GM19324 (cell line): ENCODE measurements at regions not wholly inside any gene's neighbourhood (a gene's known extent, or its start where the extent isn't known, plus 50 kb on each side); places are given as distances from the start of the nearest gene placed in this dataset.

Experiments
- ATAC-seq: cut with Tn5 transposase; IDR thresholded peaks from one replicate; pipeline ENCODE4 v1.9.1; 2021; ENCODE audit warnings: mild to moderate bottlenecking, moderate library complexity; ENCODE audit not compliant: unreplicated experiment, low FRiP score

DNA sequence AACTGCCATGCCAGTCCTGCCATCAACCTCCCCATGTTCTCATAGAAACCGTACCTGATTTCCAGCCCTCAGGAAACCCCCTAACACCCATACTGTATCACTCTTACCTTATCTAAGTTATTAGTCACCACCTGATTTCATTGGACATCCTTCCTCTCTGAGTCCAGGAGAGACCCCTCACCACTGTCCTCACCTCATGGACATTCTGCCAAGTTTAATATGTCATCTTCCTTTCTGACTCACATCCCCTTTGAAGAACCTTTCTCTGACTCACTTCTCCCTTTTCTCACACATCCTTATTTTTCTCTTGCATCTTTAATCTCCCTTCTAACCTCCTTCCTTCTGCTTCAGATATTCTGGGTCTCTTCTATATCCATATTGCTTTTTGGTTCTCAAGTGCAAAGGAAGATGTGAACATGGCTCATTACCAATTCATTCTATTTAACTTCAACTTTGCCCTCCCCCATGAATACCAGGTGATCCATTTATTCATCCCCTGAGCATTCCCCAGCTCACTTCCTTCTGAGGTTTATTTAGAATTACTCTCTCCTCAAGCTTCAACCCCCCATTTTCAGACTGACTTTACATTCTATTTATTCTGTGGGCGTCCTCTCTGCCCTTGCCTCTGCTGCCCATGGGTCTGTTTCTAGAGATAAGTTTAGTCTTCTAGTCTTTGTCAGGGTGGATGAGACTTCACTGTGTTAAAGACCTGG lies 206.8 kb upstream of the ESRRG start:
- ATAC-seq, result no peak

GRCh38 chr1:216927633-216928032 lies 204.4 kb upstream of the ESRRG start:
- ATAC-seq, result no peak

DNA sequence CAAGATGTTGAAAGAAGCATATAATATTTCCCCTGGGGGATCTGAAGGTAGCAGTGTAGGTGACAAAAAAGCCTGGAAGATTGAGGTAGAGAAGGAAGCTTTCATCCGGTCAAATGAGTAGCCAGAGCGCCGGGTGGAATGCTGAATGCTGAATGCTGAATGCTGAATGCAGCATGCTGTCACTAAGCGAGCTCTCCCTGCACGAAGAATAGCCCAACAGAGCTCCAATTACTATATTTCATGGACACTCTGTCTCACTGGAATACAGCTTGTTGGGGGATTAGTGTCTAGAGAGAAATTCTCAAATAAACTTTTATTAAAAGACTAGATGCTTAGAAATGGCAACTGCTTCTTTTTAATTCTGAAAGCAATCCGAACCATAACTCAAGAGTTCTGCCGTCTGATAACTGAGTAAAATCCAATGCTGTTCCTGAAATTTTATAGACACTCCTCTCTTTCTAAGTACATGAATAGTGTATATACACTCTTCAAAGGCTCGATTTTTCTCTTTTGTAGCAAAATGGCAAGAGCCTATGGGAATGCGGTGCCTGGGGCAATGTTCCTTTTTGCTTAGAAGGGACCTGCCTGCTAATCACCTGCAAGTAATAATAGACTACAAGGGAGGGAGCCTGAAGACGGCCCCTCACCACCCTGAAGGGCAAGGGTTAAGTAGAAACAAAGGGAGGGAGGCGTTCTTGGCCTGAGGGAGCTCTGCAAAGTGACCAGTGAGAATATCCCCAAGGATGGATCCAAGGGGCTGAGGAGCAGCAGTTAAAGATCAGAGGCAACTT lies 203.7 kb upstream of the ESRRG start:
- no peak for ATAC-seq

- ATAC-seq, result no peak
These were observed 202.9 kb upstream of the ESRRG start for GRCh38 chr1:216925962-216926625.

- no peak for ATAC-seq
These were observed 201.5 kb upstream of the ESRRG start for GRCh38 chr1:216924732-216925131.

DNA sequence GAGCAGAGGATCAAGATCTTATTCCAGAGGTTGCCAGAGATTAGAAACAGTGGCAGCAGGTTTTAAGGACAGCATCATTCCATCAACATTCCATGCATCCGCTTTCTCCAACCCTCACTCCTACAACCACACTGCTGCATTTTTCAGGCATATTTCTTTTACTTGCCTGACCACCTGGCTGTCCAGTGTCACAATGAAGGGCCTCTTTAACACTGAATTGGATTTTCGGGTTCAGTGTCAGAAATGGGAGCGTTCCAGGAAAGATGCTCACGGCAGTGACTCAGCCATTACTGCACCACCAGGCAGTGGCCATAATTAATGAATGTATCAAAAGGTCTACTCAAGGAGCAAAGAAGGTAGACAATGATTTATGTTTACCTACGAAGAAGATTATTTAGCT lies 200.4 kb upstream of the ESRRG start:
- no peak for ATAC-seq

GRCh38 chr1:216922406-216922805 lies 199.2 kb upstream of the ESRRG start:
- no peak for ATAC-seq

DNA sequence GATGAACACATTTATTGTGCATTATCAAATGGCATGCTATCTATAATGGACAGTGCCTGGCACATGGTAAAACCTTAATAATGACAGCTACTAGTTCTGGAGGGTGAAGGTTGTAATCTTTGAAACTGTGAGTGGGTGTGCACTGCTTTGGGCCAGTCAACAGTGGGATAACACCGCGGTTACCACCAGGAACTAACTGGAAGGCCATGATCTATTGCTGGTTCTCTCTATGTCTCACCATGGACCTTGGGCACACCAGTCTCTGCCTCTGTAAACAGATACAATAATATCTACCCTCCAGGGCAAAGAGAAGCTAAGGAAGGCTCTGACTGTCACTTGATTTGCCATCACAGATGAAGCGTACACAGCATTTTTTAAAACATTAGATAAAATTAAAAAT lies 198.6 kb upstream of the ESRRG start:
- no peak for ATAC-seq

- ATAC-seq, result no peak
These were observed 196.1 kb upstream of the ESRRG start for GRCh38 chr1:216919060-216919970.

- ATAC-seq, result no peak
These were observed 193.7 kb upstream of the ESRRG start for GRCh38 chr1:216916890-216917438.

GRCh38 chr1:216914974-216915373 lies 191.7 kb upstream of the ESRRG start:
- ATAC-seq, result no peak

DNA sequence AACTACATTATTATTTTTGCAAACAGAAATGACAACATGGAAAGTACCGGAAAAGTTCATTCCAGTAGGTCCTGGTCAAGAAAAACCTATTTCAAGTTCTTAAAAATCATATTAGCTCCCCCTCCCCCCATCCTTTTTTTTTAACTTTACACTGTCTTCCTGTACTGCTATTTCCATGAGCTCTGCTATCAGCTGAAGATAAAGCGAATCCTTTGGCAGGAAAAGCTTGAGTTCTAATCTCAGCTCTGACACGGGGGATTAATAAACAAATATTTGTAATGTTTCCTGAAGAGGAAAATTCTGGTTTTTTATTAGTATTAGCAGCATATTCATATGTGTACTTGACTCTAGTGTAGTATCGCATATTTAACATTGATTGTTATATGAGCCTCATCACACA lies 190.7 kb upstream of the ESRRG start:
- no peak for ATAC-seq

DNA sequence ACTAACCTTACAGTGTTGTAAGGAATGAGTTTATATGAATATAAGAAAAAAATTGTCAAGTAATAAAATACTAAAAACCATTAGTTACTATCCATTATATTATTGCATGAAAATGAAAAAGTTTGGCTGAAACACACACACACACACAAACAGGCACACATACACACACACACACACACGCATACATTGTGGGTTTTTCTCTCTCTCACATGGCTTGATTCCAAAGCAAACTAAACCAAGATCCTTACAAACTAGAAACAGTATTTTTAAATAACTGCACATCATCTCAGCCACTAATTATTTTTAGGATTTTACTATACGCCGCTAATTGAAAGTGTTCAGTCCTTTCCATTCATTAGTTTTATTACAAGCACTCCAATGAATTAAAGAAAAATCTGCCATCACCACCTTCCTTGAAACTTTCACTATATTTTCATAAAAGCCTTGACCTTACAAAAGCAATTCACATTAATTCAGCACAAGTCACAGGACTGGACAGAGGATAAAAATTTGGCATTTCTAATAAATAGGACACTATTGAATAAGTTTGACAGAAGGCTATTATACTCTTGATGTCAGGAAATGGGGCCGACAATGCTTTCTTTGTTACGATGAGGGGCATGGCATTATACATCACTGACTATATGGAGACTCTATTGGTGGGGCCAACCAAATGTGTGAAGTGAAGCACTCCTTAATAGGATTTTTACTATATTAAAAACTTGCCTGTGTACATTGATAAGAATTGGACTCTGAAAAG lies 187.0 kb upstream of the ESRRG start:
- ATAC-seq, result no peak

GRCh38 chr1:216908126-216908525 lies 184.9 kb upstream of the ESRRG start:
- no peak for ATAC-seq

GRCh38 chr1:216907100-216907499 lies 183.9 kb upstream of the ESRRG start:
- no peak for ATAC-seq

DNA sequence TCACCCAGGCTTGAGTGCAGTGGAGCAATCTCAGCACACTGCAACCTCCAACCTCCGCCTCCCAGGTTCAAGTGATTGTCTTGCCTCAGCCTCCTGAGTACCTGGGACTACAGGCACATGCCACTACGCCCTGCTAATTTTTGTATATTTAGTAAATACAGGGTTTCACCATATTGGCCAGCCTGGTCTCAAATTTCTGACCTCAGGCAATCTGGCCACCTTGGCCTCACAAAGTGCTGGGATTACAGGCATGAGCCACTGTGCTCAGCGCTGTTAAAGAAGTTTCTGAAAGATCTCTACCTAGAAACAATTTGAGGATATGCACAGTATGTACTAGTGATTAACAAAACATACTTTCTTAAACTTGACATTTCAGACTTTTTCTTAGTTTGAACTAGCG lies 182.6 kb upstream of the ESRRG start:
- ATAC-seq, result no peak

- no peak for ATAC-seq
These were observed 181.9 kb upstream of the ESRRG start for GRCh38 chr1:216905137-216905536.

DNA sequence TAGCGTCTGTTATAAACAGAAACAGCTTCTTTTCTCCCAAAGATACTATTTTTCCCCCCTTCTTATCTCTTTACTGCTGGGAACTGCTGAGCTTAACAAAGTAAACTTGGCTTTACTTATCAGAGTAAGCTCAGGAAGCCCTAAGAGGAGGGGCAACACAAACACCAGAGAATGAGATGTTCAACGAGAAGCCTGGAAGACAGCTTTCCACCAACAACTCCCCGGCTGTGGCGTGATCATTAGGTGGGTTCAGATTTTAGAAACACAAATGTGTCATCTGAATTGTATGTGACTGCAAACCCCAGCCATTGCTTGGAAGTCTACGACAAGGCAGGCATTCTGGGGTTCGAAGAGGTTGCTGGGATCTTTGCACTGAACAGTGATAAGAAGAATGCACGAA lies 181.2 kb upstream of the ESRRG start:
- ATAC-seq, result no peak

- no peak for ATAC-seq
These were observed 180.1 kb upstream of the ESRRG start for GRCh38 chr1:216903382-216903740.
